Psoas muscle (tissue), 7 donors: ENCODE measurements at regions not wholly inside any gene's neighbourhood (a gene's known extent, or its start where the extent isn't known, plus 50 kb on each side); places are given as distances from the start of the nearest gene placed in this dataset.
"Not testable (repeated sequence)": the region's sequence is repeated elsewhere in the genome, so short reads cannot be mapped to it uniquely, and the experiment has no call there.

Source experiments
- ATAC-seq, 4 donors: fragments of 200-7000 bp; cut with Tn5 transposase; one replicate each; pipeline ENCODE4 v1.9.1; 2020; ENCODE audit warnings: moderate library complexity in 3 of 4, mild to moderate bottlenecking in 2 of 4
- DNase-seq, 2 donors: peaks; one replicate each; pipeline ENCODE4 v3.0.0-alpha.2; 2020
- H3K27ac ChIP-seq: fragments of 200-600 bp; one replicate; pipeline ENCODE4 v1.8.0; 2022
- H3K27me3 ChIP-seq, 3 donors: fragments of 200-600 bp in 1 of 3; one replicate each; pipeline versions ENCODE4 v1.6.1 to v1.8.0; 2013 to 2022; ENCODE audit warnings: low read length in 2 of 3, mild to moderate bottlenecking in 2 of 3, moderate library complexity in 1 of 3; ENCODE audit not compliant: insufficient read depth in 3 of 3
- H3K36me3 ChIP-seq, 2 donors: fragments of 200-600 bp in 1 of 2; one replicate each; pipeline versions ENCODE4 v1.6.1 to v1.8.0; 2013 to 2022; ENCODE audit warnings: low read depth in 1 of 2, mild to moderate bottlenecking in 1 of 2, moderate library complexity in 1 of 2; ENCODE audit not compliant: insufficient read depth in 1 of 2
- H3K4me1 ChIP-seq: fragments of 200-600 bp; one replicate; pipeline ENCODE4 v1.8.0; 2022
- H3K4me3 ChIP-seq: fragments of 200-600 bp; one replicate; pipeline ENCODE4 v1.8.0; 2022; ENCODE audit warnings: mild to moderate bottlenecking
- H3K9me3 ChIP-seq: fragments of 200-600 bp; one replicate; pipeline ENCODE4 v1.8.0; 2022
- CTCF ChIP-seq: fragments of 200-600 bp; IDR thresholded peaks from one replicate; pipeline ENCODE4 v1.8.0; 2022; ENCODE audit warnings: antibody characterized with exemption
- WGBS, 3 donors: extraction: QIAGEN DNeasy Blood & Tissue Kit; methylation state at CpG; one replicate each; pipeline versions ENCODE4 v1.1.6 to v1.1.7; 2013; 5-methylcytosine and 5-hydroxymethylcytosine counted together
- intact Hi-C, 2 donors: fragments of 100-400 bp; cut with DNase I; formaldehyde crosslinking; loops; one replicate each; pipeline versions ENCODE4 v1.11.0 to v1.14.2; 2022
- donor health status: healthy with polysubstance abuse.
- donor health status: DM: no; HTN: no; CAD: no; lungs with moderate emphysema.
- donor health status: Bipolar disorder and iron deficiency.
- donor health status: healthy.
- donor health status: DM: yes; HTN: yes; CAD: no.
- donor health status: DM: no; HTN: no; CAD: no.
- donor health status: DM: yes; HTN: yes; CAD: no.

- H3K27ac ChIP-seq, result no peak overlapping the region
- H3K4me3 ChIP-seq, result no peak overlapping the region
- TF ChIP-seq CTCF, result no peak
- no peaks in the 10 kb centered on the region for H3K9me3 ChIP-seq
- intact Hi-C loops, result no loop called here
- ATAC-seq (no peak), DNase-seq (no peak)
- H3K27me3 ChIP-seq, result no peaks in the 10 kb centered on the region
- H3K36me3 ChIP-seq, result no peaks in the 10 kb centered on the region
- H3K4me1 ChIP-seq, result no peaks in the 10 kb centered on the region
Measured at GRCh38 chr14:55914771-55915170, 203.4 kb upstream of the PELI2 start.

- Histone ChIP-seq H3K27me3 (no peaks in the 10 kb centered on the region), H3K36me3 (no peaks in the 10 kb centered on the region), H3K4me1 (no peaks in the 10 kb centered on the region), H3K9me3 (no peaks in the 10 kb centered on the region), H3K27ac (no peak overlapping the region), H3K4me3 (no peak overlapping the region)
- TF ChIP-seq CTCF, result no peak
- DNase-seq (no peak), ATAC-seq (no peak)
- WGBS, 3 donors, result 68 to 81% (median 70%) methylated on average over 1 of the region's 1 CpG
- intact Hi-C loops, result no loop called here
Measured at GRCh38 chr14:55915456-55915855, 202.8 kb upstream of the PELI2 start.

- intact Hi-C loops, result loop anchor here in 1 of 2 donors (5.0 kb wide), 1 partner anchor 997 kb away; no protein-coding TSS in a partner anchor
- not testable (repeated sequence) for DNase-seq, ATAC-seq, H3K27ac ChIP-seq, H3K4me3 ChIP-seq, H3K27me3 ChIP-seq, H3K4me1 ChIP-seq, H3K36me3 ChIP-seq, H3K9me3 ChIP-seq
- WGBS, 3 donors, result 92 to 97% (median 96%) methylated on average over 13 of the region's 13 CpGs
Measured at GRCh38 chr14:55919800-55920199, 198.4 kb upstream of the PELI2 start.

- Histone ChIP-seq H3K4me3 (no peak overlapping the region), H3K9me3 (no peaks in the 10 kb centered on the region)
- WGBS, 3 donors, result 52 to 71% (median 54%) methylated on average over 1 of the region's 1 CpG
Measured at GRCh38 chr14:55921511-55921910, 196.7 kb upstream of the PELI2 start.

GRCh38 chr14:55926007-55926406 is 192.2 kb upstream of the PELI2 start:
- H3K27ac ChIP-seq, result no peak overlapping the region
- ATAC-seq (no peak), DNase-seq (no peak)
- no peaks in the 10 kb centered on the region for H3K36me3 ChIP-seq
- no peaks in the 10 kb centered on the region for H3K4me1 ChIP-seq
- no peaks in the 10 kb centered on the region for H3K9me3 ChIP-seq
- WGBS, 3 donors, result 57 to 61% (median 59%) methylated on average over 6 of the region's 6 CpGs
- intact Hi-C loops, result no loop called here
- H3K4me3 ChIP-seq, result no peak overlapping the region
- TF ChIP-seq CTCF, result no peak
- H3K27me3 ChIP-seq, result no peaks in the 10 kb centered on the region

More at GRCh38 chr14:55921511-55921910, 196.7 kb upstream of the PELI2 start:
- intact Hi-C loops, result loop anchor here in 1 of 2 donors (5.0 kb wide), 1 partner anchor 999 kb away; no protein-coding TSS in a partner anchor
- H3K27ac ChIP-seq, result no peak overlapping the region
- no peaks in the 10 kb centered on the region for H3K36me3 ChIP-seq
- no peak for TF ChIP-seq CTCF
- peak in 1 of 4 donors; percentile 28 for ATAC-seq
- no peaks in the 10 kb centered on the region for H3K4me1 ChIP-seq
- no peaks in the 10 kb centered on the region for H3K27me3 ChIP-seq
- no peak for DNase-seq
